SK-N-SH (cell line): ENCODE measurements at regions not wholly inside any gene's neighbourhood (a gene's known extent, or its start where the extent isn't known, plus 50 kb on each side); places are given as distances from the start of the nearest gene placed in this dataset.

Experiments
- CTCF ChIA-PET: fragments of 300-600, 350-600 bp; formaldehyde crosslinking; extraction: SDS; loops from one replicate; lab custom pipeline; 2021; lab: Yijun Ruan, JAX
- POLR2A ChIA-PET: fragments of 350-600 bp; sonication (Branson Sonifier 250); formaldehyde crosslinking; extraction: SDS; loops from one replicate; lab custom pipeline; 2020; ENCODE audit warnings: antibody characterized with exemption, inconsistent platforms; lab: Yijun Ruan, JAX
- DNase-seq: peaks from one replicate; pipeline ENCODE4 v3.0.0; 2012
- H2AFZ ChIP-seq: fragments of 200-600 bp; sonication (generic); 2 replicates; pipeline ENCODE4 v1.8.1; 2016; ENCODE audit warnings: antibody characterized with exemption, mild to moderate bottlenecking, low read depth
- H3F3A ChIP-seq: fragments of 200-600 bp; sonication (generic); replicated peaks from 2 replicates; pipeline ENCODE3; 2016; ENCODE audit warnings: antibody characterized with exemption, mild to moderate bottlenecking; ENCODE audit not compliant: insufficient read depth
- H3K27ac ChIP-seq, 2 experiments: fragments of 200-500 bp in 1 of 2; fragments of 200-600 bp in 1 of 2; sonication (Bioruptor generic) in 1 of 2; sonication (generic), shearing (Covaris generic) in 1 of 2; 2 replicates each; pipeline versions ENCODE4 v1.5.1 to v1.6.1; 2014 to 2016; ENCODE audit warnings: low read depth in 2 of 2, inconsistent platforms in 1 of 2, low read length in 1 of 2, mild to moderate bottlenecking in 1 of 2, mixed read lengths in 1 of 2
- H3K27me3 ChIP-seq: fragments of 200-600 bp; sonication (generic), shearing (Covaris generic); 2 replicates; pipeline ENCODE4 v1.6.1; 2016; ENCODE audit warnings: mixed run types; ENCODE audit not compliant: insufficient read depth
- H3K36me3 ChIP-seq, 2 experiments: fragments of 200-500 bp in 1 of 2; fragments of 200-600 bp in 1 of 2; sonication (Bioruptor generic) in 1 of 2; sonication (generic) in 1 of 2; replicated peaks in 1 of 2; 2 replicates each; pipeline versions ENCODE3 to v1.5.1; 2014 to 2016; ENCODE audit warnings: low read length in 1 of 2, mild to moderate bottlenecking in 1 of 2; ENCODE audit not compliant: insufficient read depth in 2 of 2, control insufficient read depth in 1 of 2
- H3K4me1 ChIP-seq, 2 experiments: fragments of 200-500 bp in 1 of 2; fragments of 200-600 bp in 1 of 2; sonication (Bioruptor generic) in 1 of 2; sonication (generic), shearing (Covaris generic) in 1 of 2; 2 replicates each; pipeline versions ENCODE4 v1.5.1 to v1.6.1; 2014 to 2016; ENCODE audit warnings: low read depth in 1 of 2, low read length in 1 of 2, mixed run types in 1 of 2; ENCODE audit not compliant: insufficient read depth in 2 of 2, control insufficient read depth in 1 of 2
- H3K4me2 ChIP-seq: fragments of 200-600 bp; sonication (generic), shearing (Covaris generic); 2 replicates; pipeline ENCODE4 v1.6.1; 2017; ENCODE audit warnings: mixed run types
- H3K4me3 ChIP-seq, 2 experiments: fragments of 200-500 bp in 1 of 2; fragments of 200-600 bp in 1 of 2; sonication (Bioruptor generic) in 1 of 2; sonication (generic), shearing (Covaris generic) in 1 of 2; 2 replicates each; pipeline versions ENCODE4 v1.5.1 to v1.8.1; 2014 to 2016; ENCODE audit warnings: low read depth in 2 of 2, inconsistent platforms in 1 of 2, low read length in 1 of 2, mild to moderate bottlenecking in 1 of 2, mixed read lengths in 1 of 2, moderate library complexity in 1 of 2
- H3K79me2 ChIP-seq: fragments of 200-600 bp; sonication (generic); 2 replicates; pipeline ENCODE4 v1.8.1; 2017; ENCODE audit warnings: mild to moderate bottlenecking; ENCODE audit not compliant: insufficient read depth
- H3K9ac ChIP-seq: fragments of 200-600 bp; sonication (generic); 2 replicates; pipeline ENCODE4 v1.6.1; 2017; ENCODE audit warnings: mixed run types
- H3K9me2 ChIP-seq: fragments of 200-600 bp; sonication (generic); 2 replicates; pipeline ENCODE4 v1.6.1; 2017; ENCODE audit warnings: mixed run types
- H3K9me3 ChIP-seq: fragments of 200-600 bp; sonication (generic); 2 replicates; pipeline ENCODE4 v1.6.1; 2017; ENCODE audit warnings: mixed run types, mild to moderate bottlenecking, moderate library complexity
- H4K20me1 ChIP-seq: fragments of 200-600 bp; sonication (generic); 2 replicates; pipeline ENCODE4 v1.6.1; 2017; ENCODE audit warnings: mild to moderate bottlenecking, mixed run types; ENCODE audit not compliant: insufficient read depth
- ELF1 ChIP-seq: IDR thresholded peaks from 2 replicates; pipeline ENCODE4 v1.4.0; 2012
- EP300 ChIP-seq, 2 experiments: IDR thresholded peaks; 2 replicates each; pipeline versions ENCODE4 v1.4.0 to v1.6.1; 2012; ENCODE audit warnings: borderline replicate concordance in 1 of 2, low read depth in 1 of 2, low read length in 1 of 2
- EZH2phosphoT487 ChIP-seq: fragments of 200-600 bp; sonication (generic); IDR thresholded peaks from 2 replicates; pipeline ENCODE4 v1.6.1; 2017; ENCODE audit warnings: low read depth, mixed run types, mild to moderate bottlenecking, antibody characterized with exemption, moderate library complexity, borderline replicate concordance
- FOSL2 ChIP-seq: IDR thresholded peaks from 2 replicates; pipeline ENCODE4 v1.4.0; 2012; ENCODE audit warnings: low read depth, mild to moderate bottlenecking, moderate library complexity, borderline replicate concordance
- FOXJ3 ChIP-seq: sonication (generic); formaldehyde crosslinking; IDR thresholded peaks from 2 replicates; pipeline ENCODE4 v1.5.1; 2020; ENCODE audit warnings: mild to moderate bottlenecking, missing genetic modification reagents
- FOXM1 ChIP-seq: IDR thresholded peaks from 2 replicates; pipeline ENCODE4 v1.4.0; 2012; ENCODE audit warnings: low read depth, mild to moderate bottlenecking
- GABPA ChIP-seq: IDR thresholded peaks from 2 replicates; pipeline ENCODE4 v1.4.0; 2012; ENCODE audit warnings: low read depth, mild to moderate bottlenecking
- GATA2 ChIP-seq: sonication (generic); formaldehyde crosslinking; IDR thresholded peaks from 2 replicates; pipeline ENCODE4 v1.5.0; 2020; ENCODE audit warnings: mild to moderate bottlenecking, missing genetic modification reagents
- JUND ChIP-seq: IDR thresholded peaks from 2 replicates; pipeline ENCODE4 v1.4.0; 2012
- MEF2A ChIP-seq: IDR thresholded peaks from 2 replicates; pipeline ENCODE4 v1.4.0; 2012; ENCODE audit warnings: low read depth, borderline replicate concordance
- MXI1 ChIP-seq: IDR thresholded peaks from 2 replicates; pipeline ENCODE4 v1.6.1; 2012; ENCODE audit warnings: mild to moderate bottlenecking, low read depth, low read length, improper control_type of control experiment
- NFIC ChIP-seq: IDR thresholded peaks from 2 replicates; pipeline ENCODE4 v1.4.0; 2012; ENCODE audit warnings: borderline replicate concordance
- NRF1 ChIP-seq: IDR thresholded peaks from 2 replicates; pipeline ENCODE4 v1.6.1; 2012; ENCODE audit warnings: low read depth, mild to moderate bottlenecking, low read length
- RCOR1 ChIP-seq: fragments of 150-350 bp; IDR thresholded peaks from 2 replicates; pipeline ENCODE4 v1.6.1; 2017; ENCODE audit warnings: antibody characterized with exemption, low read length
- RFX5 ChIP-seq: IDR thresholded peaks from 2 replicates; pipeline ENCODE4 v1.6.1; 2012; ENCODE audit warnings: mild to moderate bottlenecking, improper control_type of control experiment, low read length
- RXRA ChIP-seq: IDR thresholded peaks from 2 replicates; pipeline ENCODE4 v1.4.0; 2012; ENCODE audit warnings: low read depth, mild to moderate bottlenecking, borderline replicate concordance
- TEAD4 ChIP-seq: IDR thresholded peaks from 2 replicates; pipeline ENCODE4 v1.4.0; 2012; ENCODE audit warnings: mild to moderate bottlenecking, borderline replicate concordance; ENCODE audit not compliant: insufficient read depth
- WGBS: methylation state at CpG from one replicate; pipeline ENCODE4 v1.1.6; 2017; ENCODE audit warnings: low lambda C conversion rate; 5-methylcytosine and 5-hydroxymethylcytosine counted together
- TF ChIP-seq, protein P1 (sequence below): IDR thresholded peaks from 2 replicates; pipeline ENCODE4 v1.4.0; 2012; ENCODE audit warnings: low read depth, borderline replicate concordance
- TF ChIP-seq, protein P2 (sequence below): IDR thresholded peaks from 2 replicates; pipeline ENCODE4; 2012
- TF ChIP-seq, protein P3 (sequence below): IDR thresholded peaks from 2 replicates; pipeline ENCODE4 v1.4.0; 2012; ENCODE audit warnings: low read depth, borderline replicate concordance
- TF ChIP-seq, protein P4 (sequence below): fragments of 150-350 bp; IDR thresholded peaks from 2 replicates; pipeline ENCODE4 v1.6.1; 2016; ENCODE audit warnings: mild to moderate bottlenecking, low read depth, low read length
- TF ChIP-seq, protein P5 (sequence below): IDR thresholded peaks from 2 replicates; pipeline ENCODE4 v1.4.0; 2012; ENCODE audit warnings: low read depth

DNA sequence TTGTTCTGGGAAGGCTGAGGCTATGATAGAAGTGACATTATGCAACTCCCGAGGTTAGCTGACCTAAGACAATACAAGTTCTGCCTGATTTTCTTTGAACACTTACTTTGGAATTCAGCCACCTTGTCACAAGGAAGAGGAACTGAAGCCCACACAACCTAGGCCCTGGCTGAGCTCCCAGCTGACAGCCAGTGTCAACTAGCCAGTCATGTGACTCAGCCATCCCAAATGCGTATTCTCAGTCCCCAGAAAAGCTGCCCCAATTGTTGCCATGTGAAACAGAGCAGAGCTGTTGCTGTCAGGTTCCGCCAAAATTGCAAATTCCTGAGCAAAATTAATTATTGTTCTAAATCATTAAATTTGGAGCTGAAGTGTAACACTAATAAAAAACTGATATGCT, 1010.0 kb downstream of the XPNPEP1 start:
- Histone ChIP-seq H3K27me3 (no peaks in the 10 kb centered on the region), H3F3A (peaks cover 5% of the 10 kb centered on the region), H3K27ac (no peak overlapping the region), H3K36me3 (no peaks in the 10 kb centered on the region), H3K9ac (no peak overlapping the region), H3K79me2 (no peaks in the 10 kb centered on the region), H3K4me2 (no peak overlapping the region), H2AFZ (no peak overlapping the region), H3K9me3 (peaks cover 5% of the 10 kb centered on the region; the same call in 1 of the 2 replicates), H3K4me1 (no peaks in the 10 kb centered on the region; a peak in 1 of 4 replicates), H3K4me3 (no peak overlapping the region), H3K9me2 (no peaks in the 10 kb centered on the region), H4K20me1 (no peaks in the 10 kb centered on the region)
- ChIA-PET POLR2A (no interaction called here), CTCF (interaction anchor here (0.7 kb wide), 1 partner anchor 36 kb away, joined by 3 read pairs; no protein-coding TSS in a partner anchor)
- no peak for TF ChIP-seq RFX5
- TF ChIP-seq, protein P1, sequence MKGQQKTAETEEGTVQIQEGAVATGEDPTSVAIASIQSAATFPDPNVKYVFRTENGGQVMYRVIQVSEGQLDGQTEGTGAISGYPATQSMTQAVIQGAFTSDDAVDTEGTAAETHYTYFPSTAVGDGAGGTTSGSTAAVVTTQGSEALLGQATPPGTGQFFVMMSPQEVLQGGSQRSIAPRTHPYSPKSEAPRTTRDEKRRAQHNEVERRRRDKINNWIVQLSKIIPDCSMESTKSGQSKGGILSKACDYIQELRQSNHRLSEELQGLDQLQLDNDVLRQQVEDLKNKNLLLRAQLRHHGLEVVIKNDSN, result peak; percentile 48; the same call in 1 of the 2 replicates
- 85% methylated on average over 3 of the region's 3 CpGs for WGBS
- no peak for DNase-seq

DNA sequence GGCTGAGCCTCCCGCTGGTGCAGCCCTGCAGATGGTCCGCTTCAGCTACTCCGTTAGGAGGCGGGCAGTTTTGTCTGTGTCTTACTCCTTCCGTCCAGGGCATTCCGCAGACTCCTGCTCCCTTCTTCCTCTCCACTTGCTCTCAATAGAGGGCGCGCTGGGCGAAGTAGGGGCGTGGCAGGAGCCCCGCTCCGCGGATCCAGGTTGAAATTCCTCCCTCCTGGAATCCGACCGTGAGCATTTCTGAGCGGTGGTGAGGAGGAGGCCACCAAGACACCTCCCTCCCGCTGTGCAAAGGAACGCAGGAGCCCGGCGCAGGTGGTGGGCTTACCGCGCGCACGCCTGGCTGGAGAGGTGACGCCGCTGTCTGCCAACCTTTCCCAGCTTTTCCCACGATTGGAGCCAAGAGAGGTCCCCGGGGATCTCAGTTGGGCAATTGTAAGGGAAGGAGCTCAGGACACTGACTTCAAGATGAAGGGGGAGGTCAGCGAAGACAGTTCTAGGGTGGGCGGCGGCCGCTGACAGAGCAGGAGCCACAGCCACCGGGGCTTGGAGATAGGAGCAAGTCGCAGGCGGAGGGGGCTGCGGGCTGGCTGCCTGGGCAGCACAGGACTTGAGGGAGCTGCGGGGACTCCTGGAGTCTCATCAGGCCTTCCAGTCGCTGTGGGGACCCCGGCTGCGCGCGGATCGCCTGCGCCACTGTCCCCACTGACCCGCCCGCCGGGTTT, 1011.3 kb downstream of the XPNPEP1 start:
- Histone ChIP-seq H3K9ac (peak overlapping the region; percentile 72; the same call in 1 of the 2 replicates), H3K9me2 (no peaks in the 10 kb centered on the region), H4K20me1 (no peaks in the 10 kb centered on the region), H3K9me3 (no peaks in the 10 kb centered on the region), H2AFZ (peak overlapping the region; percentile 93), H3K36me3 (no peaks in the 10 kb centered on the region), H3K79me2 (no peaks in the 10 kb centered on the region), H3F3A (peaks cover 5% of the 10 kb centered on the region), H3K27me3 (no peaks in the 10 kb centered on the region), H3K27ac (peak overlapping the region; percentile 16 to 68; a peak in 2 of 4 replicates), H3K4me1 (no peaks in the 10 kb centered on the region; a peak in 1 of 4 replicates), H3K4me2 (peak overlapping the region; percentile 91), H3K4me3 (peak overlapping the region; percentile 81 to 96)
- under 1% methylated on average over 38 of the region's 47 CpGs for whole genome bisulfite sequencing
- POLR2A ChIA-PET, result interaction anchor here (0.6 kb wide), 1 partner anchor 1703 kb away, joined by 4 read pairs; no protein-coding TSS in a partner anchor
- DNase-seq, result peak; percentile 72
- CTCF ChIA-PET, result interaction anchor here (0.6 to 2.4 kb wide), 21 partner anchors 9 to 862 kb away, joined by 3 to 12 read pairs (median 4); no protein-coding TSS in a partner anchor
- TF ChIP-seq EP300 (IDR thresholded peaks at IDR 0.05; ENCODE audit: borderline replicate concordance in 1 of 2, low read depth in 1 of 2, low read length in 1 of 2) (no peak; a peak in 1 of 4 replicates), GATA2 (CRISPR knock-in tag) (no peak), NFIC (peak; percentile 33; the same call in 1 of the 2 replicates), MEF2A (no peak), FOXJ3 (CRISPR knock-in tag) (no peak), GABPA (no peak), TEAD4 (0 out of 2 replicates have a peak, but pooled peaks have one; percentile 19), RFX5 (no peak), RXRA (no peak), JUND (no peak), NRF1 (no peak), ELF1 (no peak), FOSL2 (no peak), RCOR1 (no peak), EZH2phosphoT487 (no peak), MXI1 (no peak), FOXM1 (no peak)
- TF ChIP-seq, protein P2, sequence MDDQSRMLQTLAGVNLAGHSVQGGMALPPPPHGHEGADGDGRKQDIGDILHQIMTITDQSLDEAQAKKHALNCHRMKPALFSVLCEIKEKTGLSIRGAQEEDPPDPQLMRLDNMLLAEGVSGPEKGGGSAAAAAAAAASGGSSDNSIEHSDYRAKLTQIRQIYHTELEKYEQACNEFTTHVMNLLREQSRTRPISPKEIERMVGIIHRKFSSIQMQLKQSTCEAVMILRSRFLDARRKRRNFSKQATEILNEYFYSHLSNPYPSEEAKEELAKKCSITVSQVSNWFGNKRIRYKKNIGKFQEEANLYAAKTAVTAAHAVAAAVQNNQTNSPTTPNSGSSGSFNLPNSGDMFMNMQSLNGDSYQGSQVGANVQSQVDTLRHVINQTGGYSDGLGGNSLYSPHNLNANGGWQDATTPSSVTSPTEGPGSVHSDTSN, result no peak
- TF ChIP-seq, protein P3, sequence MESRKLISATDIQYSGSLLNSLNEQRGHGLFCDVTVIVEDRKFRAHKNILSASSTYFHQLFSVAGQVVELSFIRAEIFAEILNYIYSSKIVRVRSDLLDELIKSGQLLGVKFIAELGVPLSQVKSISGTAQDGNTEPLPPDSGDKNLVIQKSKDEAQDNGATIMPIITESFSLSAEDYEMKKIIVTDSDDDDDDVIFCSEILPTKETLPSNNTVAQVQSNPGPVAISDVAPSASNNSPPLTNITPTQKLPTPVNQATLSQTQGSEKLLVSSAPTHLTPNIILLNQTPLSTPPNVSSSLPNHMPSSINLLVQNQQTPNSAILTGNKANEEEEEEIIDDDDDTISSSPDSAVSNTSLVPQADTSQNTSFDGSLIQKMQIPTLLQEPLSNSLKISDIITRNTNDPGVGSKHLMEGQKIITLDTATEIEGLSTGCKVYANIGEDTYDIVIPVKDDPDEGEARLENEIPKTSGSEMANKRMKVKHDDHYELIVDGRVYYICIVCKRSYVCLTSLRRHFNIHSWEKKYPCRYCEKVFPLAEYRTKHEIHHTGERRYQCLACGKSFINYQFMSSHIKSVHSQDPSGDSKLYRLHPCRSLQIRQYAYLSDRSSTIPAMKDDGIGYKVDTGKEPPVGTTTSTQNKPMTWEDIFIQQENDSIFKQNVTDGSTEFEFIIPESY, result no peak
- TF ChIP-seq, protein P4, sequence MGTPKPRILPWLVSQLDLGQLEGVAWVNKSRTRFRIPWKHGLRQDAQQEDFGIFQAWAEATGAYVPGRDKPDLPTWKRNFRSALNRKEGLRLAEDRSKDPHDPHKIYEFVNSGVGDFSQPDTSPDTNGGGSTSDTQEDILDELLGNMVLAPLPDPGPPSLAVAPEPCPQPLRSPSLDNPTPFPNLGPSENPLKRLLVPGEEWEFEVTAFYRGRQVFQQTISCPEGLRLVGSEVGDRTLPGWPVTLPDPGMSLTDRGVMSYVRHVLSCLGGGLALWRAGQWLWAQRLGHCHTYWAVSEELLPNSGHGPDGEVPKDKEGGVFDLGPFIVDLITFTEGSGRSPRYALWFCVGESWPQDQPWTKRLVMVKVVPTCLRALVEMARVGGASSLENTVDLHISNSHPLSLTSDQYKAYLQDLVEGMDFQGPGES, result no peak
- TF ChIP-seq, protein P5, sequence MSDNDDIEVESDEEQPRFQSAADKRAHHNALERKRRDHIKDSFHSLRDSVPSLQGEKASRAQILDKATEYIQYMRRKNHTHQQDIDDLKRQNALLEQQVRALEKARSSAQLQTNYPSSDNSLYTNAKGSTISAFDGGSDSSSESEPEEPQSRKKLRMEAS, result peak; percentile 68
